GM18858 (cell line): ENCODE measurements at regions not wholly inside any gene's neighbourhood (a gene's known extent, or its start where the extent isn't known, plus 50 kb on each side); places are given as distances from the start of the nearest gene placed in this dataset.
"Not testable (repeated sequence)": the region's sequence is repeated elsewhere in the genome, so short reads cannot be mapped to it uniquely, and the experiment has no call there.

Source experiments
- ATAC-seq: cut with Tn5 transposase; IDR thresholded peaks from one replicate; pipeline ENCODE4 v1.9.1; 2021; ENCODE audit not compliant: unreplicated experiment

GRCh38 chr14:105707099-105707498, 180.7 kb downstream of the TMEM121 start:
- not testable (repeated sequence) for ATAC-seq

- not testable (repeated sequence) for ATAC-seq
Measured at GRCh38 chr14:105707723-105708151, 181.4 kb downstream of the TMEM121 start.

- ATAC-seq, result not testable (repeated sequence)
Measured at GRCh38 chr14:105708251-105709134, 182.1 kb downstream of the TMEM121 start.

DNA sequence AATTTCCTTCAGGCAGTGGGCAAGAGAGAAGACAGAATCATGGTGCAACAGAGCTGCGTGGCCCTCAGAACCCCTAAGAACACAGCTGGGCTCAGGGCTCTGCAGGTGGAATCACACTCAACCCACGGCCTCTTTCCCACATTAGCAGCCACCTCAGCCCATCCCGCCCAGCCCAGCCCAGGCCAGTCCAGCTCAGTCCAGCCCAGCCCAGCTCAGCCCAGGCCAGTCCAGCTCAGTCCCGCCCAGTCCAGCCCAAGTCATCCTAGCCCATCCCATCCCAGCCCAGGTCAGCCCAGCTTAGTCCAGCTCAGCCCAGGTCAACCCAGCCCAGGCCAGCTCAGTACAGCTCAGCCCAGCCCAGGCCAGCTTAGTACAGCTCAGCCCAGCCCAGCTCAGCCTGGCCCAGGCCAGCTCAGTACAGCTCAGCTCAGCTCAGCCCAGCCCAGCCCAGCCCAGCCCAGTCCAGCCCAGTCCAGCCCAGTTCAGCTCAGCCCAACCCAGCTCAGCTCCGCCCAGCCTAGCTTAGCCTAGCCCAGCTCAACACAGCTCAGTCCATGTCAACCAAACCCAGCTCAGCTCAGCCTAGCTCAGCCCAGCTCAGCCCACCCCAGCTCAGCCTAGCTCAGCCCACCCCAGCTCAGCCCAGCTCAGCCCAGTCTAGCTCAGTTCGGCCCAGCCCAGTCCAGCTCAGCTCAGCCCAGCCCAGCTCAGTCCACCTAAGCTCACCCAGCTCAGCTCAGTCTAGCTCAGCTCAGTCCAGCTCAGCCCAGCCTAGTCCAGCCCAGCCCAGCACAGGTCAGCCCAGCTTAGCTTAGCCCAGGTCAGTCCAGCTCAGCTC, 183.1 kb downstream of the TMEM121 start:
- ATAC-seq, result no peak

DNA sequence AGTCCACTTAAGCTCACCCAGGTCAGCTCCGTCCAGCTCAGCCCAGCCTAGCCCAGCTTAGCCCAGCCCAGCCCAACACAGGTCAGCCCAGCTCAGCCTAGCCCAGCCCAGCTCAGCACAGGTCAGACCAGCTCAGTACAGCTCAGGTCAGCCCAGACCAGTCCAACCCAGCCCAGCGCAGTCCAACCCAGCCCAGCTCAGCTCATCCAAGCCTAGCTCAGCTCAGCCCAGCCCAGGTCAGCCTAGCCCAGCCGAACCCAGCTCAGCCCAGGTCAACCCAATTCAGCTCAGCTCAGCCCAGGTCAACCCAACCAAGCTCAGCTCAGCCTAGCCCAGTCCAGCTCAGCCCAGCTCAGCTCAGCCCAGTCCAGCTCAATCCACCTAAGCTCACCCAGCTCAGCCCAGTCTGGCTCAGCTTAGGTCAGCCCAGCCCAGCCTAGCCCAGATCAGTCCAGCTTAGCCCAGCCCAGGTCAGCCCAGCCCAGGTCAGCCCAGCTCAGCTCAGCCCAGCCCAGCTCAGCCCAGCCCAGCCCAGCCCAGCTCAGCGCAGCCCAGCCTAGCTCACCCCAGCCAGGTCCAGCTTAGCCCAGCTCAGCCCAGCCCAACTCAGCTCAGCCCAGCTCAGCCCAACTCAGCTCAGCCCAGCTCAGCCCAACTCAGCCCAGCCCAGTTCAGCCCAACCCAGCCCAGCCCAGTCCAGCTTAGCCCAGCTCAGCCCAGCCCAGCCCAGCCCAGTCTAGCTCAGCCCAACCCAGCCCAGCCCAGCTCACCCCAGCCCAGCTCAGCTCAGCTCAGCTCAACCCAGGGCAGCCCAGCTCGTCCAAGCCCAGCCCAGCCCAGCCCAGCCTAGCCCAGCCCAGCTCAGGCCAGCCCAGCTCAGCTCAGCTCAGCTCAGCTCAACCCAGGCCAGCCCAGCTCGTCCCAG, 184.0 kb downstream of the TMEM121 start:
- no peak for ATAC-seq

GRCh38 chr14:105711044-105711620, 184.7 kb downstream of the TMEM121 start:
- ATAC-seq, result no peak

- no peak for ATAC-seq
Measured at GRCh38 chr14:105711841-105712460, 185.6 kb downstream of the TMEM121 start.

- ATAC-seq, result not testable (repeated sequence)
Measured at GRCh38 chr14:105712670-105713069, 186.3 kb downstream of the TMEM121 start.

DNA sequence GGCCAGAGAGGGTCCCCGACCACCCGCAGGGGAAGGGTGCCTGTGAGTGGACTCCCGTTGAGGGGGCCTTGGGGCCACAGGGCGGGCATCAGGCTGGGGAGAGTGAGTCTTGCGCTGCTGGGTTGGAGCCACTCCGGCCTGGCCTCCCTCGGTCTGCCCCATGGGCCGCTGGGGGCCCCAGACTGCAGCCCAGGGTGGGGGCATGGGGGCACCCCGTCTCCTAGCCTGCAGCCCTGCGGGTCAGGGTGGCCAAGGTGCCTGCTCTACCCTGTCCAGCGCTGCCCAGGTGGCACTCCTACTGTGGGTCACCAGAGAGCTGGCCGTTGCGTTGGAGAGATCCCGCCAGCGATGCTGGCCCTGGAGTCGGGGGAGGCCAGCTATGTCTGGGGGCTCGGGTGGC, 186.8 kb downstream of the TMEM121 start:
- ATAC-seq, result not testable (repeated sequence)

- not testable (repeated sequence) for ATAC-seq
Measured at GRCh38 chr14:105713836-105714235, 187.5 kb downstream of the TMEM121 start.

DNA sequence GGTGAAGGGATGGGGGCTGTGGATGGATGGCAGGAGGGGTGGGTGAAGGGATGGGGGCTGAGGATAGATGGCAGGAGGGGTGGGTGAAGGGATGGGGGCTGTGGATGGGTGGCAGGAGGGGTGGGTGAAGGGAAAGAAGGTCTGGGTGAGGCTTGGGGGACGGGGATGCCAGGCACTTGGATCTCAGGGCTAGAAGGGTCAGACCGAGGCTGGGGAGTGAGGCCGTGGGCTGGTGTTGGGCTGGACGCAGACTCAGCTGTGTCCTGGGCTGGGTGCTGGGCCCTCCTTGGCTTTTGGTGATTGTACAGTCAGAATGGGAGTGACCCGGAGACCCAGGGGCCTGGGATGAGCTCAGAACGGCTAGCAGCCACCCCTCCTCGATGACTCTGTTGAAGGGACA, 192.4 kb downstream of the TMEM121 start:
- not testable (repeated sequence) for ATAC-seq

DNA sequence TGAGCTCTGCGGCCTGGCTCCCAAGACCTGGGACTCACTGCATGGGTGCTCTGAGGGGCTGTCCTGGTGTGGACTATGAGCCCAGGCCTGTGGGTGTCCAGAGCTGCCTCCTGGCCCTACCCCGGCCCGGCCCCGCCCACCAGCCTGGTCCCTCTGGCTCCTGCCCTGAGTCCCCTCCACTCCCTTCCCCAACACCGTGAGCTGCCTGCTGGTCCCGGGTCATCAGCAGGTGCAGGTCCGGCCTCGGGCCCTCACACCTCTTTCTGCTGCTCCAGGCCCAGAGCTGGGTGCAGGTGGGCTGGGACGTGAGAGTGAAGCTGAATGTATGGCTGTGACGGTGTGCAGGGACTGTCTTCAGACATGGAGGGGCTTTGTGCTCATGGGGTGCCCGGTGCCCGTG, 193.7 kb downstream of the TMEM121 start:
- not testable (repeated sequence) for ATAC-seq

GRCh38 chr14:105720852-105721601, 194.6 kb downstream of the TMEM121 start:
- not testable (repeated sequence) for ATAC-seq

DNA sequence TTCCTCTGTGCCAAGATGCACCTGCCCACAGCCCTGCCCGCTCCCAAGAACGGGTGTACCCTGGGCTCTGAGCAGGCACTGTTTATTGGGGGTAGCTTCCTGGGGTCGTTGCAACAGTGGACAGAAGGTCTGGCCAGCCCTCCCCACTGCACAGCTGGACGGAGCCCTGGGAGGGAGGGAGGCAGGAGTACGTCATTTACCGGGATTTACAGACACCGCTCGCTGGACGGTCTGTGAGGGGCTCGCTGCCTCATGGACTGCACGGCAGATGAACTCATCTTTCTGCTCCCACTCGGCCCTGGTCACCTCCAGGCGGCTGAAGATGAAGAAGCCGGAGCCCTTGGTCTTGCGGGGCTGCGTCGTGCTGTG, 195.2 kb downstream of the TMEM121 start:
- ATAC-seq, result not testable (repeated sequence)

DNA sequence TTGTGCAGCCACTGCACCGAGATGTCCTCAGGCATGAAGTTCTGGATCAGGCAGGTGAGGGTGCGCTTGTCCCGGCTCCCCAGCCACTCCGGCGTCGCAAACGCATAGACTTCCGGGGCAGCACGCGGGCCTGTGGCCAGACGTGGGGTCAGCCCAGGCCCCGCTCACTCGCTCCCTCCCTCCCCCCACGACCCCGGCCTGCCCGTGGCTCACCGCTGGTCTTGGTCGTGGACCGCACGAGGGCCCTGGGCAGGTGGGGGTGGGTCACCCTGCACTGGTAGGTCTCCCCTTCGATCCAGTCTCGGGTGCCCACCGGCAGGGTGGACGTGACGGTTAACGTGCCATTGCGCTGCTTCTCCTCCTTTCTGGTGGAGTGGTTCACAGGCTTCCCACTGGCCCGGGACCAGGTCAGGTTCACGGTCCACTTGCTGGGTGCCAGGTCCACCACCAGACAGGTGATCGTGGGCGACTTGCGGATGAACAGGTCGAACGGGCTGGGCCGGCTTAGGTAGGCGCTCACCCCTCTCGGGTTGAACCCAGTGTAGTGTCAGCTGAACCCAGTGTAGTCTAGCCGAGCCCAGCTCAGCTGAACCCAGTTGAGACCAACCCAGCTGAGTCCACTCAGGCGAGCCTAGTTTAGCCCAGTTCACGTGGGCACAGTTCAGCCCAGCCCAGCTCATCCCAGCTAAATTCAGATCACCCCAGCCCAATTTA, 195.8 kb downstream of the TMEM121 start:
- not testable (repeated sequence) for ATAC-seq

DNA sequence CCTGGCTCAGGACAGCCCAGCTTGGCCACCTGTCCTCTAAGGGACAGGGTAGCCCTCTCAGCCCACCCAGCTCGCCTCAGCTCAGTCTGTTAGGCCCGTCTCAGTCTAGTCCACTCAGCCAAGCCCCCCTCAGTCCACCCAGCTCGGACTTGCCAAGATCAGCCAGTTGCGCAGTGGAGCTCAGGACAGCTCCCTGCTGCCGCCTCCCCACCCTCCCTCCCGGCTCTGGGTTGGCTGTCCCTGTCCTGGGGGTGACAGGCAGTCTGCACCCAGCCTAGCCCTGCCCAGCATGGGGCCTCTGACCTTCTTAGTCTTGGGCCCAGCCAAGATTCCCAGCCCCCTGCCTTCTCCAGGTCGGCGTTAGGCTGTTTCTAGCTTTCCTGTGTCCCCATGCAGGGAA, 196.9 kb downstream of the TMEM121 start:
- ATAC-seq, result not testable (repeated sequence)

GRCh38 chr14:105723776-105724175, 197.4 kb downstream of the TMEM121 start:
- ATAC-seq, result not testable (repeated sequence)

DNA sequence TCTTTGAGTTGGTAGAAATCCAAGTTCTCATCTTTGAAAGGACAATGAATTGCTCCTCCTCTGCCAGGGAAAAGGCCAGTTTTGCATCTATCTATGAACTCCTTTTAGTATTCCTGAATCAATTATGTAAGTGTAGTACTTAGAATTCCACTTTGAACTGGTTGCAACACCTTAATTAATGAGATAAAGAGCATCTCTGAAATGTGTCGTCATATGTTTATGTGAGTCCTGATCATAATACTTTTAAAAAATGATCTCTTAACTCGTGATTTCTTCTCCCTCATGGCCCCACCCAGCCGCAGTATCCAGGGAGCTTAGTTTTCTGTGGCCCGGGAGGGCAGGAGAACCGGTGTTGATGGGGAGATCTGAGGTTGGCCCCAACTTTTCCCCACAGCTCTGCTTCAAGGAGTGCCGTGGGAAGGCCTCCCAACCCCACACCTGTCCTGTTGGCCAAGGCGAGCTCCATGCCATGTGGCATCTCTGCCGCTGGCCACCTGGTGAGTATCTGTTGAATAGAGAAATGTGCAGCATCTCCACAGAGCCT, 203.5 kb downstream of the TMEM121 start:
- not testable (repeated sequence) for ATAC-seq
